Skeletal muscle tissue (tissue), 3 donors: ENCODE measurements at regions not wholly inside any gene's neighbourhood (a gene's known extent, or its start where the extent isn't known, plus 50 kb on each side); places are given as distances from the start of the nearest gene placed in this dataset.

ENCODE experiments used
- H3K27ac ChIP-seq: one replicate; pipeline ENCODE4 v1.7.0; 2013; ENCODE audit warnings: mild to moderate bottlenecking, low read depth, low read length, inconsistent platforms
- H3K27me3 ChIP-seq, 3 donors: one replicate each; pipeline ENCODE4 v1.7.0; 2013; ENCODE audit warnings: low read length in 3 of 3; ENCODE audit not compliant: control insufficient read depth in 3 of 3, insufficient read depth in 3 of 3
- H3K36me3 ChIP-seq, 3 donors: one replicate each; pipeline ENCODE4 v1.7.0; 2013; ENCODE audit warnings: low read length in 3 of 3; ENCODE audit not compliant: control insufficient read depth in 3 of 3, insufficient read depth in 3 of 3
- H3K4me1 ChIP-seq, 3 donors: one replicate each; pipeline ENCODE4 v1.7.0; 2013; ENCODE audit warnings: low read length in 3 of 3, mild to moderate bottlenecking in 3 of 3; ENCODE audit not compliant: control insufficient read depth in 3 of 3, insufficient read depth in 3 of 3
- H3K4me3 ChIP-seq, 3 donors: one replicate each; pipeline ENCODE4 v1.7.0; 2013; ENCODE audit warnings: low read length in 3 of 3
- H3K9ac ChIP-seq, 3 donors: one replicate each; pipeline ENCODE4 v1.7.0; 2013; ENCODE audit warnings: low read length in 3 of 3, mild to moderate bottlenecking in 3 of 3, moderate library complexity in 2 of 3, low read depth in 1 of 3
- H3K9me3 ChIP-seq, 3 donors: one replicate each; pipeline ENCODE4 v1.7.0; 2013; ENCODE audit warnings: low read length in 3 of 3; ENCODE audit not compliant: control insufficient read depth in 3 of 3
- donor health status: Osteomylitis.

GRCh38 chr17:74117999-74118421 lies 85.5 kb upstream of the RPL38 start:
- Histone ChIP-seq H3K27ac (no peak overlapping the region), H3K36me3 (no peaks in the 10 kb centered on the region), H3K4me3 (no peak overlapping the region), H3K9me3 (no peaks in the 10 kb centered on the region), H3K9ac (no peak overlapping the region), H3K27me3 (peaks cover 9 to 65% (median 20%) of the 10 kb centered on the region in 3 donors), H3K4me1 (no peaks in the 10 kb centered on the region)

GRCh38 chr17:74118504-74118903 lies 85.0 kb upstream of the RPL38 start:
- no peak overlapping the region for H3K4me3 ChIP-seq
- H3K27me3 ChIP-seq: peaks cover 9 to 65% (median 20%) of the 10 kb centered on the region in 3 donors

GRCh38 chr17:74119049-74119580 lies 84.4 kb upstream of the RPL38 start:
- H3K9me3 ChIP-seq: no peaks in the 10 kb centered on the region
- H3K36me3 ChIP-seq: no peaks in the 10 kb centered on the region
- H3K9ac ChIP-seq: no peak overlapping the region
- H3K27me3 ChIP-seq: peaks cover 9 to 64% (median 20%) of the 10 kb centered on the region in 3 donors
- no peak overlapping the region for H3K4me3 ChIP-seq
- no peaks in the 10 kb centered on the region for H3K4me1 ChIP-seq
- no peak overlapping the region for H3K27ac ChIP-seq

More at GRCh38 chr17:74118504-74118903, 85.0 kb upstream of the RPL38 start:
- Histone ChIP-seq H3K27ac (no peak overlapping the region), H3K36me3 (no peaks in the 10 kb centered on the region), H3K4me1 (no peaks in the 10 kb centered on the region), H3K9ac (no peak overlapping the region), H3K9me3 (no peaks in the 10 kb centered on the region)

- Histone ChIP-seq H3K36me3 (no peaks in the 10 kb centered on the region), H3K4me3 (no peak overlapping the region), H3K27ac (no peak overlapping the region), H3K27me3 (peaks cover 5 to 56% (median 18%) of the 10 kb centered on the region in 3 donors), H3K9me3 (no peaks in the 10 kb centered on the region), H3K4me1 (no peaks in the 10 kb centered on the region), H3K9ac (no peak overlapping the region)
These were observed 83.5 kb upstream of the RPL38 start for GRCh38 chr17:74119965-74120364.

- no peak overlapping the region for H3K9ac ChIP-seq
- no peak overlapping the region for H3K27ac ChIP-seq
- H3K9me3 ChIP-seq: no peaks in the 10 kb centered on the region
- no peaks in the 10 kb centered on the region for H3K4me1 ChIP-seq
- no peaks in the 10 kb centered on the region for H3K36me3 ChIP-seq
- no peak overlapping the region for H3K4me3 ChIP-seq
- H3K27me3 ChIP-seq: peaks cover 0 to 41% (median 8%) of the 10 kb centered on the region in 3 donors
These were observed 80.1 kb upstream of the RPL38 start for GRCh38 chr17:74123350-74123749.

GRCh38 chr17:74123866-74124444 lies 79.5 kb upstream of the RPL38 start:
- H3K4me1 ChIP-seq: no peaks in the 10 kb centered on the region
- no peak overlapping the region for H3K4me3 ChIP-seq
- H3K36me3 ChIP-seq: no peaks in the 10 kb centered on the region
- no peaks in the 10 kb centered on the region for H3K9me3 ChIP-seq
- H3K27ac ChIP-seq: no peak overlapping the region
- H3K27me3 ChIP-seq: peaks cover 0 to 39% (median 13%) of the 10 kb centered on the region in 3 donors
- H3K9ac ChIP-seq: no peak overlapping the region

- Histone ChIP-seq H3K4me1 (no peaks in the 10 kb centered on the region), H3K9ac (no peak overlapping the region), H3K27ac (no peak overlapping the region), H3K9me3 (no peaks in the 10 kb centered on the region), H3K4me3 (no peak overlapping the region), H3K36me3 (no peaks in the 10 kb centered on the region), H3K27me3 (peaks cover 0 to 34% (median 17%) of the 10 kb centered on the region in 3 donors)
These were observed 78.3 kb upstream of the RPL38 start for GRCh38 chr17:74125156-74125555.

- Histone ChIP-seq H3K9ac (no peak overlapping the region), H3K27ac (no peak overlapping the region), H3K4me3 (no peak overlapping the region), H3K36me3 (no peaks in the 10 kb centered on the region), H3K4me1 (no peaks in the 10 kb centered on the region), H3K27me3 (peaks cover 0 to 31% (median 17%) of the 10 kb centered on the region in 3 donors), H3K9me3 (no peaks in the 10 kb centered on the region)
These were observed 77.1 kb upstream of the RPL38 start for GRCh38 chr17:74126179-74126900.

GRCh38 chr17:74126959-74127358 lies 76.5 kb upstream of the RPL38 start:
- Histone ChIP-seq H3K27ac (no peak overlapping the region), H3K4me3 (no peak overlapping the region), H3K9ac (no peak overlapping the region), H3K27me3 (peaks cover 0 to 33% (median 18%) of the 10 kb centered on the region in 3 donors), H3K9me3 (no peaks in the 10 kb centered on the region), H3K4me1 (no peaks in the 10 kb centered on the region), H3K36me3 (no peaks in the 10 kb centered on the region)
